ENCODE measurements at regions not wholly inside any gene's neighbourhood (a gene's known extent, or its start where the extent isn't known, plus 50 kb on each side); places are given as distances from the start of the nearest gene placed in this dataset.

DNA sequence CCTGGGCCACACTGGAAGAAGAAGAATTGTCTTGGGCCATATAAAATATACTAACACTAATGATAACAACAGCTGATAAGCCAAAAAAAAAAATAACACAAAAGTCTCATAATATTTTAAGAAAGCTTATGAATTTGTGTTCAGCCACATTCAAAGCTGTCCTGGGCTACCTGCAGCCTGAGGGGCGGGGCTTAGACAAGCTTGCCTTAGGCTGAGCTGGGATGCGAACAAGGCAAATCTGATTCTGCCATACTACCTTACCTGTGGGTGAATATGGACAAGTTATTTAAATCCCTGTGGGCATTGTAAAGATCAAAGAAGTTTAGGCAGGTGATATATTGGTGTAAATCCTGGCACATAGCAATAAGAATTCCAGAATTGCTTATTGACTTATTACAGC is 212.3 kb upstream of the ATP10B start:
- TF ChIP-seq POLR2A (IDR thresholded peaks at IDR 0.05): no peak
- TF ChIP-seq, protein P1, sequence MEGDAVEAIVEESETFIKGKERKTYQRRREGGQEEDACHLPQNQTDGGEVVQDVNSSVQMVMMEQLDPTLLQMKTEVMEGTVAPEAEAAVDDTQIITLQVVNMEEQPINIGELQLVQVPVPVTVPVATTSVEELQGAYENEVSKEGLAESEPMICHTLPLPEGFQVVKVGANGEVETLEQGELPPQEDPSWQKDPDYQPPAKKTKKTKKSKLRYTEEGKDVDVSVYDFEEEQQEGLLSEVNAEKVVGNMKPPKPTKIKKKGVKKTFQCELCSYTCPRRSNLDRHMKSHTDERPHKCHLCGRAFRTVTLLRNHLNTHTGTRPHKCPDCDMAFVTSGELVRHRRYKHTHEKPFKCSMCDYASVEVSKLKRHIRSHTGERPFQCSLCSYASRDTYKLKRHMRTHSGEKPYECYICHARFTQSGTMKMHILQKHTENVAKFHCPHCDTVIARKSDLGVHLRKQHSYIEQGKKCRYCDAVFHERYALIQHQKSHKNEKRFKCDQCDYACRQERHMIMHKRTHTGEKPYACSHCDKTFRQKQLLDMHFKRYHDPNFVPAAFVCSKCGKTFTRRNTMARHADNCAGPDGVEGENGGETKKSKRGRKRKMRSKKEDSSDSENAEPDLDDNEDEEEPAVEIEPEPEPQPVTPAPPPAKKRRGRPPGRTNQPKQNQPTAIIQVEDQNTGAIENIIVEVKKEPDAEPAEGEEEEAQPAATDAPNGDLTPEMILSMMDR (IDR thresholded peaks at IDR 0.05): no peak
- no peak for TF ChIP-seq EP300 (IDR thresholded peaks at IDR 0.05)
